Activated B cell treated with CpG ODN at 0.5 μM for 24 hours (primary cell): ENCODE measurements at regions not wholly inside any gene's neighbourhood (a gene's known extent, or its start where the extent isn't known, plus 50 kb on each side); places are given as distances from the start of the nearest gene placed in this dataset.
A peak's percentile ranks its signal among the peaks of the same experiment; 100 is the strongest.

ENCODE experiments used
- ATAC-seq: fragments of 200-7000 bp; cut with Tn5 transposase; one replicate; pipeline ENCODE4 v1.10.0; 2021; ENCODE audit warnings: low read depth, mild to moderate bottlenecking, moderate library complexity
- CTCF ChIA-PET: fragments of 350-600 bp; sonication (Branson Sonifier 250); formaldehyde crosslinking; loops from one replicate; lab custom pipeline; 2021; ENCODE audit warnings: antibody characterized with exemption; lab: Charles Lee
- POLR2A ChIA-PET: fragments of 350-600 bp; sonication (Branson Sonifier 250); formaldehyde crosslinking; loops from one replicate; lab custom pipeline; 2021; ENCODE audit warnings: antibody characterized with exemption; lab: Charles Lee
- DNase-seq: peaks from one replicate; pipeline ENCODE4 v3.0.0; 2022
- H3K27ac Mint-ChIP-seq: one replicate; pipeline ENCODE4 v1.8.0; 2020; ENCODE audit warnings: mixed read lengths
- H3K27me3 Mint-ChIP-seq: one replicate; pipeline ENCODE4 v1.8.0; 2021; ENCODE audit warnings: mixed read lengths
- H3K36me3 Mint-ChIP-seq: one replicate; pipeline ENCODE4 v1.8.0; 2021; ENCODE audit warnings: low read depth, mixed read lengths
- H3K4me1 Mint-ChIP-seq: one replicate; pipeline ENCODE4 v1.8.0; 2021; ENCODE audit warnings: mixed read lengths
- H3K4me3 Mint-ChIP-seq: one replicate; pipeline ENCODE4 v1.8.0; 2020; ENCODE audit warnings: mild to moderate bottlenecking, mixed read lengths
- H3K9me3 Mint-ChIP-seq: one replicate; pipeline ENCODE4 v1.8.0; 2020; ENCODE audit warnings: mixed read lengths
- intact Hi-C: fragments of 100-400 bp; cut with micrococcal nuclease; formaldehyde crosslinking; loops from one replicate; pipeline ENCODE4 v1.15.1; 2024
- TF ChIP-seq, protein P1 (sequence below): fragments of 200-600 bp; IDR thresholded peaks from one replicate; pipeline ENCODE4 v1.8.0; 2022; ENCODE audit warnings: antibody characterized with exemption, mild to moderate bottlenecking

DNA sequence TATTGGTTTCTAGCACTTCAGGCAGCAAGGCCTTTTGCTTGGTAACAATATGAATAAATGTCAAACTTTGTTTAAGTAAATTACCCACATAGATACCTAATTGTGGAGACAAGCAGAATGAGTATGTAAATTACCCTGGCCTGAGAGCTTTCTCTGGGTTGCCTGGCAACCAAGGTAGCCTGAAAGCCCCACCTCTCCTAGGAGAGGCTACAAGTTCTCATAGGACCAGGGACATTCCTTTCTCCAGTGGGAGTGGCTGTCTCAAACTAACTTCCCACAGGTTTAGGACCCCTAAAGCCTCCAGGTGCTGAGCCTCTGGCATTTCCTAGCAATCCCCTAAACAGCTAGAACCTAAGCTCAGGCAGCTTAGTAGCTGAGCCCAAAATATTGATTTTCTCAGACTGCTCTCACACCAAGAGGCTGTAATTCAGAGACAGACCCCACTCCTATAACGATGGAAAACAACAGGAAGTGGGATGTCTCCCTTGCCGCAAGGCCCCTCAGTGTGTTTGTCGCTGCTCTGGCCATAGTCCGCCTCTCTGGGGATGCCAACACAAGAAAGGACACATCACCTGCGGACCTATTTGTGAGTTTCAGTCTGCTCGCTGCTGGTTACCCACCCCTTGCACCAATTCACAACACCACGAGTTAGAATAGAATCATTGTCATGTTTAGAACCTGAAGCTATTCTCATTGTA lies 207.3 kb downstream of the DLEU7 start:
- Mint-ChIP-seq H3K4me1 (peaks cover 42% of the 10 kb centered on the region), H3K27me3 (no peaks in the 10 kb centered on the region), H3K9me3 (no peaks in the 10 kb centered on the region), H3K36me3 (no peaks in the 10 kb centered on the region), H3K27ac (peak overlapping the region; percentile 96), H3K4me3 (peak overlapping the region; percentile 61)
- TF ChIP-seq, protein P1, sequence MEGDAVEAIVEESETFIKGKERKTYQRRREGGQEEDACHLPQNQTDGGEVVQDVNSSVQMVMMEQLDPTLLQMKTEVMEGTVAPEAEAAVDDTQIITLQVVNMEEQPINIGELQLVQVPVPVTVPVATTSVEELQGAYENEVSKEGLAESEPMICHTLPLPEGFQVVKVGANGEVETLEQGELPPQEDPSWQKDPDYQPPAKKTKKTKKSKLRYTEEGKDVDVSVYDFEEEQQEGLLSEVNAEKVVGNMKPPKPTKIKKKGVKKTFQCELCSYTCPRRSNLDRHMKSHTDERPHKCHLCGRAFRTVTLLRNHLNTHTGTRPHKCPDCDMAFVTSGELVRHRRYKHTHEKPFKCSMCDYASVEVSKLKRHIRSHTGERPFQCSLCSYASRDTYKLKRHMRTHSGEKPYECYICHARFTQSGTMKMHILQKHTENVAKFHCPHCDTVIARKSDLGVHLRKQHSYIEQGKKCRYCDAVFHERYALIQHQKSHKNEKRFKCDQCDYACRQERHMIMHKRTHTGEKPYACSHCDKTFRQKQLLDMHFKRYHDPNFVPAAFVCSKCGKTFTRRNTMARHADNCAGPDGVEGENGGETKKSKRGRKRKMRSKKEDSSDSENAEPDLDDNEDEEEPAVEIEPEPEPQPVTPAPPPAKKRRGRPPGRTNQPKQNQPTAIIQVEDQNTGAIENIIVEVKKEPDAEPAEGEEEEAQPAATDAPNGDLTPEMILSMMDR = no peak
- intact Hi-C loops = loop anchor here (5.0 kb wide), 3 partner anchors 104 to 639 kb away; partner anchors contain the start of gene TRIM13
- ATAC-seq (peak; percentile 83), DNase-seq (peak; percentile 24)
- POLR2A ChIA-PET = interaction anchor here (0.7 to 2.0 kb wide), 19 partner anchors 36 to 639 kb away, joined by 3 to 13 read pairs (median 4); partner anchors contain the start of gene TRIM13
- CTCF ChIA-PET = interaction anchor here (0.7 to 1.7 kb wide), 3 partner anchors 20 to 276 kb away, joined by 3 to 5 read pairs (median 4); no protein-coding TSS in a partner anchor

DNA sequence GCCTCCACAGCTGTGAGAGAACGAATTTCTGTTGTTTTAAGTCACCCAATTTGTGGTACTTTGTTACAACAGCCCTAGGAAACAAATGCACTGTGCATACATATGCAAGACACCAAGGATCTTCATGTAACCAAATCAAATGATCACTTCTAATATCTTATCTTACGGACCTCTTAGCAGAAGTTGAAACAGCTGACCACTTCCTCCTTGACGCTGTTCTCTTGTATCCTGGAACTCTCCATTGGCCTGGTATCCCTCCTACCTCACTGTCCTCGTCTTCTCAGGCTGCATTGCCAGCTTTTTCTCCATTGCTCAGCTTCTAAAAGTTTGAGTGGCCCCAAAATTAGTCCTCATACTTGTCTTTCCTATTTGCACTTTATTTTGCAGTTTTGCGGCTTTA lies 200.4 kb downstream of the DLEU7 start:
- no peak for DNase-seq
- Mint-ChIP-seq H3K27ac (peak overlapping the region; percentile 7), H3K9me3 (no peaks in the 10 kb centered on the region), H3K27me3 (no peaks in the 10 kb centered on the region), H3K36me3 (no peaks in the 10 kb centered on the region), H3K4me1 (peaks cover 2% of the 10 kb centered on the region), H3K4me3 (no peak overlapping the region)
- intact Hi-C loops = no loop called here
- ChIA-PET CTCF (no interaction called here), POLR2A (no interaction called here)
- ATAC-seq = no peak
- TF ChIP-seq, protein P1 = no peak

GRCh38 chr13:50644081-50644871 lies 199.2 kb downstream of the DLEU7 start:
- TF ChIP-seq, protein P1 = no peak
- intact Hi-C loops = no loop called here
- DNase-seq (no peak), ATAC-seq (no peak)
- POLR2A ChIA-PET = no interaction called here
- no peak overlapping the region for H3K4me3 Mint-ChIP-seq
- no peaks in the 10 kb centered on the region for H3K36me3 Mint-ChIP-seq
- no peak overlapping the region for H3K27ac Mint-ChIP-seq
- CTCF ChIA-PET = no interaction called here
- no peaks in the 10 kb centered on the region for H3K27me3 Mint-ChIP-seq
- peaks cover under 1% of the 10 kb centered on the region for H3K4me1 Mint-ChIP-seq
- H3K9me3 Mint-ChIP-seq = no peaks in the 10 kb centered on the region

- Mint-ChIP-seq H3K9me3 (no peaks in the 10 kb centered on the region), H3K4me1 (peaks cover 5% of the 10 kb centered on the region), H3K4me3 (no peak overlapping the region), H3K27ac (no peak overlapping the region), H3K27me3 (no peaks in the 10 kb centered on the region), H3K36me3 (no peaks in the 10 kb centered on the region)
- intact Hi-C loops = no loop called here
- ATAC-seq = no peak
- TF ChIP-seq, protein P1 = no peak
- DNase-seq = no peak
- ChIA-PET POLR2A (no interaction called here), CTCF (no interaction called here)
Observed at GRCh38 chr13:50645092-50645491, 198.4 kb downstream of the DLEU7 start.

- TF ChIP-seq, protein P1 = no peak
- Mint-ChIP-seq H3K9me3 (no peaks in the 10 kb centered on the region), H3K4me3 (no peak overlapping the region), H3K4me1 (peaks cover 15% of the 10 kb centered on the region), H3K27ac (no peak overlapping the region), H3K36me3 (no peaks in the 10 kb centered on the region), H3K27me3 (no peaks in the 10 kb centered on the region)
- ChIA-PET POLR2A (no interaction called here), CTCF (no interaction called here)
- no peak for DNase-seq
- ATAC-seq = no peak
- intact Hi-C loops = no loop called here
Observed at GRCh38 chr13:50646070-50646469, 197.4 kb downstream of the DLEU7 start.
